AG09309 (cell line): ENCODE measurements at regions not wholly inside any gene's neighbourhood (a gene's known extent, or its start where the extent isn't known, plus 50 kb on each side); places are given as distances from the start of the nearest gene placed in this dataset.
"Not testable (repeated sequence)": the region's sequence is repeated elsewhere in the genome, so short reads cannot be mapped to it uniquely, and the experiment has no call there.

Source experiments
- DNase-seq: peaks from one replicate; pipeline ENCODE4 v3.0.0-alpha.2; 2010; ENCODE audit warnings: low read depth
- H3K4me3 ChIP-seq: 2 replicates; pipeline ENCODE4 v1.5.1; 2011; ENCODE audit warnings: mild to moderate bottlenecking, low read depth, low read length, moderate library complexity; ENCODE audit not compliant: control insufficient read depth
- TF ChIP-seq, protein P1 (sequence below): IDR thresholded peaks from 2 replicates; pipeline ENCODE4 v1.5.1; 2011; ENCODE audit warnings: mild to moderate bottlenecking, low read depth, low read length, inconsistent platforms; ENCODE audit not compliant: insufficient read depth, control insufficient read depth; ENCODE audit errors: missing control alignments

DNA sequence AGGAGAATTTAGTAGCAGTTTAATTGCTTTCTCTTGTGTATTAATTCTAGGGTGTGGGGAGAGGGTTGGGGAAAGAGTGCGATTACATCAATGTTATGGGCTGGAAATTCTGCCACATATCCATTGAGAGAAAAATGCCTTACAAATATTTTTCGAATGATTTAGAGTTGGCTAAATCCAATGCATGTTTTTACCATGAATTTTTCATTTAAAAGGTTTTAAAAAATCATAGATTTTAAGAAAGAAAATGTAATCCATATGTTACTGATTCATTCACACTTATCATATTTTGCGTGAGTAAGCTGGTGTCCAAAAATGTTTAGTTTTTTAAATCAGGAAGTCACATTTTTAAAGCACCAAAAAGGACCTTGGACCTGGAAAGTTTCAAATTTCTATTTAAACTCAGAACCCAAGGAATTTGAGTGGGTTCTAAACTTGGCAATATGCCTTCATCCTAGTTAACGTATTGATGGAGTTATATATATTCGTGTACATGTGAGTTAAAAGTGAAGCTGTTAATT, 627.4 kb upstream of the CITED2 start:
- no peak for DNase-seq
- no peak overlapping the region for H3K4me3 ChIP-seq
- TF ChIP-seq, protein P1, sequence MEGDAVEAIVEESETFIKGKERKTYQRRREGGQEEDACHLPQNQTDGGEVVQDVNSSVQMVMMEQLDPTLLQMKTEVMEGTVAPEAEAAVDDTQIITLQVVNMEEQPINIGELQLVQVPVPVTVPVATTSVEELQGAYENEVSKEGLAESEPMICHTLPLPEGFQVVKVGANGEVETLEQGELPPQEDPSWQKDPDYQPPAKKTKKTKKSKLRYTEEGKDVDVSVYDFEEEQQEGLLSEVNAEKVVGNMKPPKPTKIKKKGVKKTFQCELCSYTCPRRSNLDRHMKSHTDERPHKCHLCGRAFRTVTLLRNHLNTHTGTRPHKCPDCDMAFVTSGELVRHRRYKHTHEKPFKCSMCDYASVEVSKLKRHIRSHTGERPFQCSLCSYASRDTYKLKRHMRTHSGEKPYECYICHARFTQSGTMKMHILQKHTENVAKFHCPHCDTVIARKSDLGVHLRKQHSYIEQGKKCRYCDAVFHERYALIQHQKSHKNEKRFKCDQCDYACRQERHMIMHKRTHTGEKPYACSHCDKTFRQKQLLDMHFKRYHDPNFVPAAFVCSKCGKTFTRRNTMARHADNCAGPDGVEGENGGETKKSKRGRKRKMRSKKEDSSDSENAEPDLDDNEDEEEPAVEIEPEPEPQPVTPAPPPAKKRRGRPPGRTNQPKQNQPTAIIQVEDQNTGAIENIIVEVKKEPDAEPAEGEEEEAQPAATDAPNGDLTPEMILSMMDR = no peak

DNA sequence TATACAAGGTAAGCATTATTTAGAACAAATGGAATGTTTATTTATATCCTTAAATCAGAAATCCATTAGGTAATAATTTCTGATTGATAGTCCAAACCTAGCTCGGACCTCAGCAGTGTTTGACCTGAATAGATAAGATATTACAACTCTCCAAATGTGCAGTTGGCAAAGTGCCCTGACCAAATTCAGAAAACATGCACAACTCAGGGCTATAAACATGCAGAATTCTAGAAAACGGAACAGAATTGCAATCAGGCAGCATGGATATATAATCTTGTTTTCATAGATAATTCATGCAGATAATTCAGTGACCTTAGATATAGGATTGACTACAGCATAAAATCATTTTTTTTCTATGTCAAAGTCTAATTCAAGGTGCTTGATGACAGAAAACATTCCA, 626.6 kb upstream of the CITED2 start:
- no peak overlapping the region for H3K4me3 ChIP-seq
- TF ChIP-seq, protein P1 = no peak
- no peak for DNase-seq

DNA sequence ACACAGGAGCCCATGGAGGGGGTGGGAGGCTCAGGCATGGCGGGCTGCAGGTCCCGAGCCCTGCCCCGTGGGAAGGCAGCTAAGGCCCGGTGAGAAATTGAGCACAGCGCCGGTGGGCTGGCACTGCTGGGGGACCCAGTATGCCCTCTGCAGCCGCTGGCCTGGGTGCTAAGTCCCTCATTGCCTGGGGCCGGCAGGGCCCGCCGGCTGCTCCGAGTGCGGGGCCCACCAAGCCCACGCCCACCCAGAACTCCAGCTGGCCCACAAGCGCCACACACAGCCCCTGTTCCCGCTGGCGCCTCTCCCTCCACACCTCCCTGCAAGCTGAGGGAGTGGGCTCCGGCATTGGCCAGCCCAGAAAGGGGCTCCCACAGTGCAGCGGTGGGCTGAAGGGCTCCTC, 625.2 kb upstream of the CITED2 start:
- not testable (repeated sequence) for DNase-seq, H3K4me3 ChIP-seq

DNA sequence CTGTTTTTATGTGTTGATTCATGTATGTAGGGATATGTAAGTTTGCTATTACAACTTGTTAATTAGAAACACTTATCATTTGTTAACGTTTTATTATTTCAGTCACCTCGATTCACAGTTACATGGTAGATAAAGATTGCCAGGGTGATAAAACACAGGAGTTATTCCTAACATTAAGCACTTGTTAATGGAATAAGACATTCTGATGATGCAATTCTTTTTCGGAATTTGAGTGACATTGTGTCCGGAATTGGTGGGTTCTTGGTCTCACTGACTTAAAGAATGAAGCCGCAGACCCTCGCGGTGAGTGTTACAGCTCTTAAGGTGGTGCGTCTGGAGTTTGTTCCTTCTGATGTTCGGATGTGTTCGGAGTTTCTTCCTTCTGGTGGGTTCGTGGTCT, 624.0 kb upstream of the CITED2 start:
- not testable (repeated sequence) for DNase-seq, H3K4me3 ChIP-seq

DNA sequence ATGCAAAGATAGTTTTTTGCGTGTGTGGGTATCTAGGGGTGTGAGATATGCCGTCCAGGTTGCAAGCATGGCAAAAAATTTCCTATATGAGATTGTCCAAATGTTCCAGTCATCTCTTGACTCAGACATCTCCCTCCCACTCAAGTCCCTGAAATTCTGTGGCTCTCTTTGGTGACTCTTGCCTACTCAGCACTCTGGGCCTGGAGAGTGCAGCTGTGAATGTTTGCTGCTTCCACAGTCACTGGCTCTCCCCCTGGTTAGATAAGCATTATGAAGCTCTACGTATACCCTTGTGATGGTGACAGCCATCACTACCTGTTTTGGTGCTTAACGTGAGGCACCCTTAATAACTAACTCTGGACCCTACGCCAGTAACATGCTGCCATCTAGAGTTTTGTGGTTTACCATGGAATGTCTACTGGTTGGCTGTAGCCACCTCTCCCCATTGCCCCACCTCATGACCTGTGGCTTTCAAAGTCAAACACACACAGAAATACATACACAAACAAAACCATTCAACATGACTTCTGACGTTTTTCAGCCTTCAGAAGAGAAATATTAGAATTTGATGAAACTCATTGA, 621.9 kb upstream of the CITED2 start:
- no peak for DNase-seq
- TF ChIP-seq, protein P1 = no peak
- H3K4me3 ChIP-seq = no peak overlapping the region

DNA sequence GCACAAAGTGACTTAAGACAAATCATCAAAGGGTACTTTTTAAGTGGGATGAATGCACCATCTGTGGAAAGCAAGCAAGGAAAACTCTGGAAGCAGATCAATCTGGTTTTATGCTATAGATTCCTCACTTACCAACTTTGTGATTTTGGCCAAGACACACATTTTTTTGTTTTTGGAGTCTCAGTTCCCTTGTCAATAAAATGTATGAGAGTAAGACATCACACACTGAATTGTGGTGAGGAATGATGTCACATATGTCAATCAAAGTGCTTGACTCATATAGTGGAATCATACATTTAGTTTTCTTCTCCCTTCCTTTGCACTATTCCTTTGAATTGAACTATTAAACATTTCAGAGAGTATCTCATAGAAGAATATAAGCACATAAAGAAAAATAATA, 620.5 kb upstream of the CITED2 start:
- no peak overlapping the region for H3K4me3 ChIP-seq
- TF ChIP-seq, protein P1 = no peak
- no peak for DNase-seq

DNA sequence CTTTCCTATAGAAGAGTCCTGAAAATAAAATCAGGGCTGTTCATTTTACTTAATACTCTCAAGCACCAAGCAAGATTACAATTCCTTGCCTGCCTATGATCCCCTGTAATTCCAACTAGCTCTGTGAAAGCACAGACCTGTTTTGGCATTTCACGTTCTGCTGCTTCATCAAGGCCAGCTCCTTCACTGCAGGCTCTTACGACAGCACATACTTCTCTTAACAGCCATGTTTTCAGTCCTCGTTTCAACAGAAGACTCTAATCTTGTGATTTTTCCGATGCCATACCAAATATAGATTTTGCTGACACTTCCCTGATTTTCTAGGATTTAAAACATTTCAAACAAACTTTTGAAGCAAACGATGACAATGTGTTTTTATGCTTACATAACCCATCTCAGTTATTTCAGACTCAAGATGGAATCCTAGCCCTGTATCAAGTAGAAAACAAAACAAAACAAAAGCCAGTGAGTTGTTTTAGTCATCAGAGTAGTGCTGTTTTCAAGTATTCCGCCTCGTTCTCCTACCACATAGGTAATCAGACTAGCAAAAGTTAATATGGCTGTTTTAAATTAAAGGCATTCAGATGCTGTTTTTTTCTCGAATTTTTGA, 616.5 kb upstream of the CITED2 start:
- H3K4me3 ChIP-seq = no peak overlapping the region
- TF ChIP-seq, protein P1 = no peak
- DNase-seq = no peak
